ENCODE measurements at regions not wholly inside any gene's neighbourhood (a gene's known extent, or its start where the extent isn't known, plus 50 kb on each side); places are given as distances from the start of the nearest gene placed in this dataset.

- Histone ChIP-seq H3K27me3 (ENCODE audit: control insufficient read depth, insufficient read depth, low read length) (no peaks in the 10 kb centered on the region), H3K36me3 (ENCODE audit: control insufficient read depth, insufficient read depth, low read length) (no peaks in the 10 kb centered on the region), H3K4me3 (ENCODE audit: low read depth, low read length) (no peak overlapping the region)
- TF ChIP-seq, protein P1, sequence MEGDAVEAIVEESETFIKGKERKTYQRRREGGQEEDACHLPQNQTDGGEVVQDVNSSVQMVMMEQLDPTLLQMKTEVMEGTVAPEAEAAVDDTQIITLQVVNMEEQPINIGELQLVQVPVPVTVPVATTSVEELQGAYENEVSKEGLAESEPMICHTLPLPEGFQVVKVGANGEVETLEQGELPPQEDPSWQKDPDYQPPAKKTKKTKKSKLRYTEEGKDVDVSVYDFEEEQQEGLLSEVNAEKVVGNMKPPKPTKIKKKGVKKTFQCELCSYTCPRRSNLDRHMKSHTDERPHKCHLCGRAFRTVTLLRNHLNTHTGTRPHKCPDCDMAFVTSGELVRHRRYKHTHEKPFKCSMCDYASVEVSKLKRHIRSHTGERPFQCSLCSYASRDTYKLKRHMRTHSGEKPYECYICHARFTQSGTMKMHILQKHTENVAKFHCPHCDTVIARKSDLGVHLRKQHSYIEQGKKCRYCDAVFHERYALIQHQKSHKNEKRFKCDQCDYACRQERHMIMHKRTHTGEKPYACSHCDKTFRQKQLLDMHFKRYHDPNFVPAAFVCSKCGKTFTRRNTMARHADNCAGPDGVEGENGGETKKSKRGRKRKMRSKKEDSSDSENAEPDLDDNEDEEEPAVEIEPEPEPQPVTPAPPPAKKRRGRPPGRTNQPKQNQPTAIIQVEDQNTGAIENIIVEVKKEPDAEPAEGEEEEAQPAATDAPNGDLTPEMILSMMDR (IDR thresholded peaks at IDR 0.05; ENCODE audit: insufficient read depth, low read depth, low read length) = no peak
- DNase-seq (ENCODE audit: low read depth) = no peak
- ChIA-PET CTCF (no interaction called here), POLR2A (no interaction called here)
Measured at GRCh38 chr1:239053279-239053678, 333.1 kb upstream of the CHRM3 start.

- H3K36me3 ChIP-seq (ENCODE audit: control insufficient read depth, insufficient read depth, low read length) = no peaks in the 10 kb centered on the region
- CTCF ChIA-PET = no interaction called here
Measured at GRCh38 chr1:239049571-239049970, 336.8 kb upstream of the CHRM3 start.

GRCh38 chr1:239044829-239045228 lies 341.5 kb upstream of the CHRM3 start:
- ChIA-PET CTCF (no interaction called here), POLR2A (no interaction called here)
- Histone ChIP-seq H3K4me3 (ENCODE audit: low read depth, low read length) (no peak overlapping the region), H3K36me3 (ENCODE audit: control insufficient read depth, insufficient read depth, low read length) (no peaks in the 10 kb centered on the region), H3K27me3 (ENCODE audit: control insufficient read depth, insufficient read depth, low read length) (no peaks in the 10 kb centered on the region)
- no peak for DNase-seq (ENCODE audit: low read depth)
- TF ChIP-seq, protein P1 (IDR thresholded peaks at IDR 0.05; ENCODE audit: insufficient read depth, low read depth, low read length) = no peak

More at GRCh38 chr1:239049571-239049970, 336.8 kb upstream of the CHRM3 start:
- POLR2A ChIA-PET = no interaction called here
- no peak overlapping the region for H3K4me3 ChIP-seq (ENCODE audit: low read depth, low read length)
- H3K27me3 ChIP-seq (ENCODE audit: control insufficient read depth, insufficient read depth, low read length) = no peaks in the 10 kb centered on the region
- no peak for DNase-seq (ENCODE audit: low read depth)
- TF ChIP-seq, protein P1 (IDR thresholded peaks at IDR 0.05; ENCODE audit: insufficient read depth, low read depth, low read length) = no peak

DNA sequence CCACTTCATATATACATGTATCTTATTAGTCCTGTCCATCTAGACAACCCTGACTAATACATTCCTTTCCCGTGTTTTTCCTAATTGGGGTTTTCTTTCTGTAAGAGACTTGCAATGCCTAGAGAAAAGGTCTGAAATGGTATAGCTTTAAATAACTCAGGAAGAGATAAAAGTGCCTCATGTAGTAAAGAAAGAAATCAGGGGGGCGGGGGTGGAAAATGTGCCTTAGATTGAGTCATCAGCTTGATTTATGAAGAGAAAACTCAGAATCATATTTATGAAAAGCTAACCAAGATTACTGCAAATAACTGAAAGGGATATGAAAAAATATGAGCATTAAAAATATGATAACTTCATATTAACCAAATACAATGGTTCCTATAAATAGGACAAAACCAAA lies 345.8 kb upstream of the CHRM3 start:
- TF ChIP-seq, protein P1 (IDR thresholded peaks at IDR 0.05; ENCODE audit: insufficient read depth, low read depth, low read length) = no peak
- ChIA-PET CTCF (no interaction called here), POLR2A (no interaction called here)
- Histone ChIP-seq H3K36me3 (ENCODE audit: control insufficient read depth, insufficient read depth, low read length) (no peaks in the 10 kb centered on the region), H3K27me3 (ENCODE audit: control insufficient read depth, insufficient read depth, low read length) (no peaks in the 10 kb centered on the region), H3K4me3 (ENCODE audit: low read depth, low read length) (no peak overlapping the region)
- DNase-seq (ENCODE audit: low read depth) = no peak

GRCh38 chr1:239031310-239031709 lies 355.1 kb upstream of the CHRM3 start:
- TF ChIP-seq, protein P1 (IDR thresholded peaks at IDR 0.05; ENCODE audit: insufficient read depth, low read depth, low read length) = no peak
- Histone ChIP-seq H3K36me3 (ENCODE audit: control insufficient read depth, insufficient read depth, low read length) (no peaks in the 10 kb centered on the region), H3K27me3 (ENCODE audit: control insufficient read depth, insufficient read depth, low read length) (no peaks in the 10 kb centered on the region), H3K4me3 (ENCODE audit: low read depth, low read length) (no peak overlapping the region)
- ChIA-PET POLR2A (no interaction called here), CTCF (interaction anchor here (0.7 kb wide), 1 partner anchor 12 kb away, joined by 3 read pairs; no protein-coding TSS in a partner anchor)
- no peak for DNase-seq (ENCODE audit: low read depth)

All from BJ (cell line).